GM19240 (cell line): ENCODE measurements at regions not wholly inside any gene's neighbourhood (a gene's known extent, or its start where the extent isn't known, plus 50 kb on each side); places are given as distances from the start of the nearest gene placed in this dataset.

Source experiments
- DNase-seq: peaks from one replicate; pipeline ENCODE4 v3.0.0; 2011; ENCODE audit warnings: low spot score; ENCODE audit not compliant: insufficient read length

DNA sequence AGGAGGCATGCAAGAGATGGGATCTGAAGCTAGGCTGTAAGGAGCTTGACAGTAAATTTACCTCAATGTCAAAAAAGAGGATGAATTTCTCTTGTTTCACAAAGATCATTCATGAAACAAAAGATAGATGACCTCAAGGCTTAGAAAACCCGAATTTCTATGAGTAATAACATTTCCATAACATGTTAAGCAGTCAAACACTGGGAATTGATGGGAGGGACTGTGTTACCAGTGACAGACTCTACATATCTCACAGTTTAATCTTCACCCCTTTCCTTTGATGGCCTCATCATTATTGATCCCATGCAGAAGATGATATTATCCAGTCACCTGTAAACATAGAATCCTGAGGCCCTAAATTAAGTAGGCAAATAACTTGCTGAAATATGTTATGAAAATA is 53.5 kb upstream of the VGLL3 start:
- DNase-seq: no peak

DNA sequence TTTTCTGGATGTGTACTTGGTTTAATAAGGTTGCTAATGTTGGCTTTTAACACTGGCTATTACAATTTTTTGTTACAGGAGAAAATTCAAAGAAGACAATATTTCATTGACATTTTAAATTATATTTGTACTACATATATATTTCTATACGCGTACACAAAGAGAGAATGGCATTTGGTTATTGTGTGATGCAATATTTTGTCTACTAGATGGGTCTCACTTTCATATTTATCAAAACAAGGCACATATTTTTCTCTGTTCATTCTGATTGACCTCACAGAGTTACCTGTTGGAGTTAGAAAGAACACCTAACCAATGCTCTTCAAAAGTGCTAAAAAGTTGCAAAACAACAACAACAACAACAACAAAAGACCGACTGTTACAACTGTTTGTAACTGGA is 50.2 kb upstream of the VGLL3 start:
- DNase-seq: no peak
